ENCODE measurements at regions not wholly inside any gene's neighbourhood (a gene's known extent, or its start where the extent isn't known, plus 50 kb on each side); places are given as distances from the start of the nearest gene placed in this dataset.

- no peak for TF ChIP-seq POLR2A (IDR thresholded peaks at IDR 0.05)
- TF ChIP-seq, protein P1, sequence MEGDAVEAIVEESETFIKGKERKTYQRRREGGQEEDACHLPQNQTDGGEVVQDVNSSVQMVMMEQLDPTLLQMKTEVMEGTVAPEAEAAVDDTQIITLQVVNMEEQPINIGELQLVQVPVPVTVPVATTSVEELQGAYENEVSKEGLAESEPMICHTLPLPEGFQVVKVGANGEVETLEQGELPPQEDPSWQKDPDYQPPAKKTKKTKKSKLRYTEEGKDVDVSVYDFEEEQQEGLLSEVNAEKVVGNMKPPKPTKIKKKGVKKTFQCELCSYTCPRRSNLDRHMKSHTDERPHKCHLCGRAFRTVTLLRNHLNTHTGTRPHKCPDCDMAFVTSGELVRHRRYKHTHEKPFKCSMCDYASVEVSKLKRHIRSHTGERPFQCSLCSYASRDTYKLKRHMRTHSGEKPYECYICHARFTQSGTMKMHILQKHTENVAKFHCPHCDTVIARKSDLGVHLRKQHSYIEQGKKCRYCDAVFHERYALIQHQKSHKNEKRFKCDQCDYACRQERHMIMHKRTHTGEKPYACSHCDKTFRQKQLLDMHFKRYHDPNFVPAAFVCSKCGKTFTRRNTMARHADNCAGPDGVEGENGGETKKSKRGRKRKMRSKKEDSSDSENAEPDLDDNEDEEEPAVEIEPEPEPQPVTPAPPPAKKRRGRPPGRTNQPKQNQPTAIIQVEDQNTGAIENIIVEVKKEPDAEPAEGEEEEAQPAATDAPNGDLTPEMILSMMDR (IDR thresholded peaks at IDR 0.05 in 4 of 5, conservative IDR thresholded peaks at IDR 0.05 in 1 of 5), result no peak
- H3K27ac ChIP-seq, result no peak overlapping the region
- no peak for ATAC-seq
- no peaks in the 10 kb centered on the region for H3K9me3 ChIP-seq
- H3K4me1 ChIP-seq, result no peaks in the 10 kb centered on the region
- no peak overlapping the region for H3K4me3 ChIP-seq
- no peaks in the 10 kb centered on the region for H3K36me3 ChIP-seq
- intact Hi-C loops (cut with DNase I; ENCODE audit: low total_unique reads) (no loop called here), in situ Hi-C loops (cut with MboI; ENCODE audit: low sequenced_read_pairs in 4 of 4) (no loop called here)
- no peak for DNase-seq
- no peaks in the 10 kb centered on the region for H3K27me3 ChIP-seq
Measured at GRCh38 chr9:18058564-18059442, 415.1 kb upstream of the ADAMTSL1 start.

DNA sequence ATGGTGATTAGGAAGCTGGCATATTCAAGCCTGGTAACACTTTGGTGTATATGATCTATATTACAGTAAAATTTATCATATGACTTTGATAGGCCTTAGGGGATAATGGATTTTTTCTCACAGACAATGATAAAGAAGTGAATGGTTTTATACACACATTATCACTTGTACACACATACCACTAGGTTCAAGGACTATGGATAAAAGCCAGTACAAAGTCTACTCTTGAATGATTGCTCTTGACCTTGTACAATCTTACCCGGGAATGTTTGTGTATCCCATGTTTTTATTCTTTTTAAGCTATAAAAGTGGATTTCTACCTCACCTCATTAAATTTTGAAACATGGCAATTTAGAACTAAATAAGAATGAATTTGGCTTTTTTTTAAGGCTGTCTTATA lies 414.5 kb upstream of the ADAMTSL1 start:
- Histone ChIP-seq H3K4me3 (no peak overlapping the region), H3K27ac (no peak overlapping the region), H3K4me1 (no peaks in the 10 kb centered on the region), H3K9me3 (no peaks in the 10 kb centered on the region), H3K36me3 (no peaks in the 10 kb centered on the region), H3K27me3 (no peaks in the 10 kb centered on the region)
- in situ Hi-C loops (cut with MboI; ENCODE audit: low sequenced_read_pairs in 4 of 4), result no loop called here
- ATAC-seq (no peak), DNase-seq (no peak)
- intact Hi-C loops (cut with DNase I; ENCODE audit: low total_unique reads), result no loop called here
- no peak for TF ChIP-seq POLR2A (IDR thresholded peaks at IDR 0.05)
- TF ChIP-seq, protein P1 (IDR thresholded peaks at IDR 0.05 in 4 of 5, conservative IDR thresholded peaks at IDR 0.05 in 1 of 5), result no peak

DNA sequence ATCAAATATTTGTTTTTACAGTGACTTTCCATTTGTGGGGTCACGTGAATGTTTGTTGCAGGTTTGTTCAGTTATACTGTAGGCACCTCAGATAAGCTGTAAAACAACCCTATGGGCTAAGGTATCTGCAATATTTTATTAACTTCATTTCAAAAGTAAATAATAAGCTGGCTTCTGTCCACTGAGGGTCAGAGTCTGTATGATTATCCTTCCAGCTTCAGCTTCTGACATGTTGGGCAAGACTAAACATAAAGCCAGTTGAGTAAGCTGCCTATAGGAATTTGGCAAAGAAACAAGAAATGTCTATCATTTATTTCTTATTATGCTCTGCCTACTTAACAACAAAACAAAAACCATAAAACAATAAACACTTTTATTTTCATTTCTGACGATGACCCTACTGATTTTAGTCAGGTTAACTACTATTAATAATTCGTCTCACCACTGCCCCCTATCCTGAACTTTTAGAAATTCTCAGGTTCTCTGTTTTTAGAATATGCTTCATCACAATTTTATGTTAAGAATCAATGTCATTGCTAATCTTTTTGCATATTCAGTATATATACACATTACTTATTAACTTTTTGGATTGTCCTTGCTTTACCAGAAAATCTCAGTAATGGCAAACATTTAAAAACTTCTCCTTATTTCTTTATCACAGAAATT lies 413.6 kb upstream of the ADAMTSL1 start:
- H3K27ac ChIP-seq, result no peak overlapping the region
- intact Hi-C loops (cut with DNase I; ENCODE audit: low total_unique reads), result no loop called here
- H3K36me3 ChIP-seq, result no peaks in the 10 kb centered on the region
- ATAC-seq, result no peak
- no peaks in the 10 kb centered on the region for H3K9me3 ChIP-seq
- in situ Hi-C loops (cut with MboI; ENCODE audit: low sequenced_read_pairs in 4 of 4), result no loop called here
- H3K4me1 ChIP-seq, result no peaks in the 10 kb centered on the region
- no peak overlapping the region for H3K4me3 ChIP-seq
- TF ChIP-seq, protein P1 (IDR thresholded peaks at IDR 0.05 in 4 of 5, conservative IDR thresholded peaks at IDR 0.05 in 1 of 5), result no peak
- no peak for TF ChIP-seq POLR2A (IDR thresholded peaks at IDR 0.05)
- no peak for DNase-seq
- no peaks in the 10 kb centered on the region for H3K27me3 ChIP-seq

DNA sequence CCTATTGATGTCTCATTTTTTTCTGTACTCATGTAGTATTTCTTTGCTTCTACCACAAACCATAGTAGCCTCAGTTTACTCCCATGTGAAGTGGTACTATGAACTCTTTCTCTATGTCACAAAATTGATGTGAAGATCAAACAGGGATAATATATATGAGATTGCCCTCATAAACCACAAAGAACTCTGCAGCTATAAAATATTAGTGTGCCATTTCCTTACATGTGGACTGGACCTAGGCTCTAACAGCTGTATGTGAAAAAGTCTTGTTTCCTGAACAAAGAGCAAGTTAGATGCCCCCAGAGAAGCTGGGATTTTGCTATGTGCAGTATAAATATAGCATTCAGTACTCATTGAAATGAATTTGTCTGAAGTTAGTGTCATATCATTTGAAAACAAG lies 412.6 kb upstream of the ADAMTSL1 start:
- no peaks in the 10 kb centered on the region for H3K9me3 ChIP-seq
- intact Hi-C loops (cut with DNase I; ENCODE audit: low total_unique reads) (no loop called here), in situ Hi-C loops (cut with MboI; ENCODE audit: low sequenced_read_pairs in 4 of 4) (no loop called here)
- H3K4me3 ChIP-seq, result no peak overlapping the region
- DNase-seq (no peak), ATAC-seq (no peak)
- no peak overlapping the region for H3K27ac ChIP-seq
- H3K4me1 ChIP-seq, result no peaks in the 10 kb centered on the region
- no peaks in the 10 kb centered on the region for H3K36me3 ChIP-seq
- H3K27me3 ChIP-seq, result no peaks in the 10 kb centered on the region
- TF ChIP-seq, protein P1 (IDR thresholded peaks at IDR 0.05 in 4 of 5, conservative IDR thresholded peaks at IDR 0.05 in 1 of 5), result no peak
- no peak for TF ChIP-seq POLR2A (IDR thresholded peaks at IDR 0.05)
